ENCODE measurements at regions not wholly inside any gene's neighbourhood (a gene's known extent, or its start where the extent isn't known, plus 50 kb on each side); places are given as distances from the start of the nearest gene placed in this dataset.

DNA sequence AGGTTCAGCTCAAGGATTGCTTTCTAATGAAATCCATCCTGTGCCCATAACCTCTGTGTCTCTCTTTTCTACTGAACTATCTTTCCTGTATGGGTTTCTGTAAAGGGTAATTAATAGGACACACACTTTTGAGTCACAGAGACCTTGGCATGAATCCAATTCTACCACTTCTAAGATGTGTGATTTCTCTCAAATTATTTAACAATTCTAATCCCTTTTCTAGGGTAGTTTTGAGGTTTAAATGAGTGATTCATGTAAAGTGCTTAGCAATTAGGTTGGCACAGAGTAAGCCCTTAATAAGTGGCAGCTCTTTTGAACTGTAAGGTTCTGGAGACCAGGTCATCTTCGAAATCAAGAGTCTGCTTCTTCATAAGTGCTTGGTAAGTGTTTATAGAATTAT is 202.7 kb downstream of the RASSF9 start:
- DNase-seq (ENCODE audit: low read depth in 2 of 2): no peak

DNA sequence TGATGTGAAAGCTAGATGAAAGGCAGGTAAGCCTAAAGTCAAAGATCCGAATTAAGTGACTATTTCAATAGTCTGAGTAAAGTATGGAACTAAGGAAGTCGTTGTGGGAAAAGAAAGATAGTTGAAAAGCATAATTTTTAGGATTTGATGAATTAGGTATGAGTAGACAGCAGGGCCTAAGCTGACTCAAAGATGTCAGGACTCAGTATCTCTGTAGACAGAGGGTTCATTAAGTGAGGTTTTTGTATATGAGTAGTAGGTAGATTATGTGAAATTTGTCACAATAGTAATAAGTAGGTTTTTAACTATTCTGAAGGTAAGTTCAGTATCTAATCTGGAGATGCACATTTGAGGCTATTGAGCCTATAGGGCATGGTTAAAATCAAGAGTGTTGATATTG is 196.4 kb downstream of the RASSF9 start:
- DNase-seq (ENCODE audit: low read depth in 2 of 2): no peak

DNA sequence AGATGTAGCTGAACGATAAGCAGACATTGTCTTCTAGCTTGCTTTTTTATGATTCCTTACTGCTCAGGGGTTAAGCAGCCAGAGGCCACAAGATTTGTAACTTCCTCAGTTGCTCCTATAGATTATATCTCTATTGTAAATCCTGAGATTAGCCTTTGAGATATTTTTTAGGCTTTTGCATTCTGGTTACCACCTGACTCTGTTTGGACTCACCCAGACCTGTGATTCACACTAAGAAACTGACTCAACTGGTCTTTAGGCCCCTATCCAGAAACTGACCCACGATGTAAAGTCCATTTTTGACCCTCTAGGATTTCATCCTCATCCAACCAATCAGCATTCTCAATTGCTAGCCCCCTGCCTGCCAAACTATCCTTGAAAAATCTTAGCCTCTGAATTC is 194.4 kb downstream of the RASSF9 start:
- no peak for DNase-seq (ENCODE audit: low read depth in 2 of 2)

DNA sequence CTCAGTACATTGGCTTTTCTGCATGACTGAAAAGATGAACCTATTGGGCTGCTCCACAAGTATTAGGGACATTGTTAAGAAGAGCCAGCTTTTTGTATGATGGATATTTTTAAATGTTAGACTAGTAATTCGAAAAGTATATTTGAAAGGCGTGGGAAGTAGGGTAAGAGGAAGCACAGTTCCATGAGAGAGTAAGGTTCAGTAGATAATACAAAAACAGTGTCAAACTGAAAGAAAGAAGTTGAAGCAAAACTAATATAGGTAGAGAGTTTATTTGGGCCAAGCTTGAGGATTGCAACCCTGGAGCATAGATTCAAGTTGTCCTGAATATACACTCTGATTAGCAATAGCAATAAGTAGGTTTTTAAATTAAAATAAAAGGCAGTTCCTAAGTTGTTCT is 193.9 kb downstream of the RASSF9 start:
- DNase-seq (ENCODE audit: low read depth in 2 of 2): no peak

DNA sequence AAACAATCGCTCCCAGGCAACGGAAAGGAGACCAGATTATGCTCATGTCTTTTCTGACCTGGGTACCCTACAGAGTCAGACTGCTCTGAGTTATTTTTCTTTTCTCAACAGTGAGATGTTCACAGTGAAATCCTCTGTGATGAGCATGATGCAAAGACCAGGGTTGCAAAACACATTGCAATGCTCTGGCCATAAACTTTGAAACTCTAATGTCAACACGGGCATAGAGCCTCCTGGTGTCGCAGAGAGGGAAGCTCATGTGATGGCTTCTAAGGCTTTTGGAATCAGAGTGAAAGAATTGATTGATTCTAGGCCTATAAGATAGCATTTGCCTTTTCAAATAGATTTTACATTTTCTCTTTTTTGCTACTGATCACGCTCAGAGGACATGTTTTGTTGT is 193.4 kb downstream of the RASSF9 start:
- DNase-seq (ENCODE audit: low read depth in 2 of 2): no peak

DNA sequence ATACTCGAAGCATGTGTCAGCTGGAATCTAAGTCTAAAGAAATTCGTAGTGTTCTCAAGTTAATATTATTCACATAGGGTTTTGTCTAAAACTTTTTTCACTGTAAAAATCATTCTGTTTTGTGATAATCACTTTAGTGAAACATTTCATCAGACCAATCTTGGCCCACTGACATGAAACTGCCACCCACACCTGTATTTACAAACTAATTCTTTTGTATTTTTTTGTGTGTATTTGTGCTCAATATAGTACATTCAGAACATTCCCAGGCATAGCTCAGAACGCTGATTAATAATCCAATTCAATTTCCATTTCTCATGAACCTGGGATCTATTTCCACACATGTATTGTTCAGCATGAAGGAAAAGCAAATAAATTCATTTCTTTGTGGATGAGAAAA is 191.7 kb downstream of the RASSF9 start:
- DNase-seq (ENCODE audit: low read depth in 2 of 2): no peak

DNA sequence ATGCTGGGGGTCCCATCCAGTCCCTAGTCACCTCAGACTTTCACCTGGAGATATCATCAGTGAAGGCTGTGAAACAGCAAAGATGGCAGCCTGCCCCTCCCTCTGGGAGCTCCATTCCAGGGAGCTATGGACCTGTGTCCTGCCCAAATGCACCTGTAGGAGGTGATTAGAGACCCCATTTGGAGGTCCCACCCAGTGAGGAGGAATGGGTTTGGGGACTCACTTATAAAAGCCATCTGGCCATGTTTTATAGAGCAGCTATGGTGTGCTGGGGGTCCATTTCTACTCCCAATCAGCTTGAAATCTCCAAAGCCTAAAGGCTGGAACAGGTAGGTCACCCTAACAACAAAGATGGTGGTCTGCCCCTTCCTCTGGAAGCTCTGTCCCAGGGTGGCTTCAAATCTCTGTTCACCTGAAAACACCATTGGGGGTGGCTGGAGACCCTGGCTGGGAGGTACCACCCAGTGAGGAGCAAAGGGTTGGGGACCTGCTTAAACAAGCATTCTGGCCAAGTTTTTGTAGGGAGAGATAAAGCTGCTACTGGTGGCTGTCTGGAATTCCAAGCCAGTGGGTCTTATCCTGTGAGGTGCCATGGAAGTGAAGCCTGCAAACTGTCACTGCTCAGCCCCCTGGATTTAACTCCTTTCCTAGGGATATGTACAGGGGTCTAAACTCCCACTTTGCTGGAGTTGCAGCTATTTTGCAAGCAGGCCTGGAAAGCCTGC is 182.3 kb downstream of the RASSF9 start:
- DNase-seq (ENCODE audit: low read depth in 2 of 2): no peak

DNA sequence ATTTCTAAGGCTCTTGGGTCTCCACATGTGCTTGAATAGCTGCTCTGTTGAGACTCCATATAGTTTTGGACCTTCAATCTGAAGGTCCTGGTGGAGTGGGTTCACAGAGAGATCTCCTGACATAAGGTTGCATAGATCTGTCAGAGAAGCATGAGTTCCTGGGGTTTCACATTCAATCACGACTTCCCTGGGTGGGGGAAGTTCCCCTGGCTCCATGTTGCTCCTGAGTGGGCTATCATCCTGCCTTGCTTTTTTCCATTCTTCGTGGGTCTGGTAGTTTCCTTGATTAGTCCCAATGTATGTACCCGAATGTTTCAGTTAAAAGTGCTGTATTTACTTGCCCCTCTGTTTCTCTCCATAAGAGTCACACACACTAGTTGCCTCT is 181.8 kb downstream of the RASSF9 start:
- no peak for DNase-seq (ENCODE audit: low read depth in 2 of 2)

DNA sequence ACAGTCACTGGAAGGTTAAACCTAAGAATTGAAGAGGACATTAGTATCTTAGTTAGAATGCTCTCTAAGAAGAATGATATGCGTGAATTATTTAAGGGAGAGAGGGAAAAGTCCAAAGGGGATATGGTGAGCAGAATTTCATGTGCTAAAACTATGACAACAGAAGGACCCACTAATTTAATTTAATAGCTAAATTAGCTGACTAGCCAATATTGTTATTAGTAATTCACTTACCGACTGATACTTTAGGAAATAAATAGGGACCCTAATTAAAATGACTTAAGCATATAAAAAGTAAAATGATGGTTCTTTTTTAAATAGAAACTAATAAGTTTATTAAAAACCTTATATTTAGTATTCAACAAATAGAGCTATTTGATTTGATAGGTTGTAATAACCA is 179.6 kb downstream of the RASSF9 start:
- no peak for DNase-seq (ENCODE audit: low read depth in 2 of 2)

DNA sequence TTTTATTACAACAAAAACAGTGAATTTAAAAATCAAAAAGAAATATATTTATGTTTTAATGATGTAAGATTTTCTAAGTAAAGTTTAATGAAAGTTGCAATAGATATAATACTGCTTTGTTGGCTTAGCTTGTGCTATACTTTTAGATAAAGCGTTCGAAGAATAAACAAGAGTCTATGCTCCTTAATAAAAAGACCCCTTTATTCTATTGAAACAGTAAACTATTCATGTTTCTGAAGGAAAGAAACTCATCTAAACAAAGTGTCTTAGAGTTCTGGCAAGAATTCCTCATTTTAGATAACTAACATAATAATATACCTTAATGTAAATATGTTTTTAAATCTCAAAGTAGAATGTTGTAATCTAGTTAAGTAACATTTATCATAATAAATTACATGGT is 179.0 kb downstream of the RASSF9 start:
- DNase-seq (ENCODE audit: low read depth in 2 of 2): no peak

DNA sequence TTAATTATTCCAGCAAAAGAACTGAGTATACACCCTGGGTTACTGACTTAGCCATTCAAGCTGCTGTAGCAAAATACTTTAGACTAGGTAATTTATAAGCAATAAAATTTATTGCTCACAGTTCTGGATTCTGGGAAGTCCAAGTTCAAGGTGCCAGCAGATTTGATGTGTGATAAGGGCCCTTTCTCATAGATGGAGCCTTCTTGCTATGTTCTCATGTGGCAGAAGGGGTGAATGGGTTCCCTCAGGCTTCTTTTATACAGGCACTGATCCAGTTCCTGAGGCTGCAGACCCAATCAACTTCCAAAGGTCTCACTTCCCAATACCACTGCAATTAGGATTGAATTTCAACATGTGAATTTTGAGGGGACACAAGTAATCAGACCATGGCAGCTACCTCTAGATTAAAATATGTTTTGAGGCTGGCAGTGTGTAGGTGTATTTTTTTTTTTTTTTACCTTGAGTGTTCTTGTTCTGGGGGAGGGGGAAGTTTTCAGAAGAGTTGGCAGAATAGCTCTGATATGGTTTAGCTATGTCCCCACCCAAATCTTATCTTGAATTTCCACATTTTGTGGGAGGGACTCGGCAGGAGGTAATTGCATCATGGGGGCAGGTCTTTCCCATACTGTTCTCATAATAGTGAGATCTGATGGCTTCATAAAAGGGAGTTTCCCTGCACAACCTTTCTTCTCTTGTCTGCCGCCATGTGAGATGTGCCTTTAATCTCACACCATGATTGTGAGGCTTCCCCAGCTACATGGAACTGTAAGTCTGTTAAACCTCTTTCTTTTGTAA is 178.2 kb downstream of the RASSF9 start:
- DNase-seq (ENCODE audit: low read depth in 2 of 2): no peak

DNA sequence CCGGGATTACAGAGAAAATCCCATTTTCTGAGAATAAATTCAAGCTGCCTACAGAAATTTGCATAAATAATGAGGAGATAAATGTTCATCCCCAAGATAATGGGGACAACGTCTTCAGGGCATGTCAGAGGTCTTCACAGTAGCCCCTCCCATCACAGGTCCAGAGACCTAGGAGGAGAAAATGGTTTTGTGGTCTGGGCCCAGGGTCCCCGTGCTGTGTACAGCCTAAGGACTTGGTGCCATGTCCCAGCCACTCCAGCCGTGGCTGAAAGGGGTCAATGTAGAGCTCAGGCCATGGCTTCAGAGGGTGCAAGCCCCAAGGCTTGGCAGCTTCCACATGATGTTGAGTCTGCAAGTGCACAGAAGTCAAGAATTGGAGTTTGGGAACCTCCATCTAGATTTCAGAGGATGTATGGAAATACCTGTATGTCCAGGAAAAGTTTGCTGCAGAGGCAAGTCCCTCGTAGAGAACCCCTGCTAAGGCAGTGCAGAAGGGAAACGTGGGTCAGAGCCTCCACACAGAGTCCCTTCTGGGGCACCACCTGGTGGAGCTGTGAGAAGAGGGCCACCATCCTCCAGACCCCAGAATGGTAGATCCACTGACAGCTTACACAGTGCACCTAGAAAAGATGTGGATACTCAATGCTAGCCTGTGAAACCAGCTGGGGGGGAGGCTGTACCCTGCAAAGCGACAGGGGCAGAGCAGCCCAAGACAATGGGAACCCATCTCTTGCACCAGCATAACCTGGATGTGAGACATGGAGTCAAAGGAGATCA is 176.3 kb downstream of the RASSF9 start:
- no peak for DNase-seq (ENCODE audit: low read depth in 2 of 2)

DNA sequence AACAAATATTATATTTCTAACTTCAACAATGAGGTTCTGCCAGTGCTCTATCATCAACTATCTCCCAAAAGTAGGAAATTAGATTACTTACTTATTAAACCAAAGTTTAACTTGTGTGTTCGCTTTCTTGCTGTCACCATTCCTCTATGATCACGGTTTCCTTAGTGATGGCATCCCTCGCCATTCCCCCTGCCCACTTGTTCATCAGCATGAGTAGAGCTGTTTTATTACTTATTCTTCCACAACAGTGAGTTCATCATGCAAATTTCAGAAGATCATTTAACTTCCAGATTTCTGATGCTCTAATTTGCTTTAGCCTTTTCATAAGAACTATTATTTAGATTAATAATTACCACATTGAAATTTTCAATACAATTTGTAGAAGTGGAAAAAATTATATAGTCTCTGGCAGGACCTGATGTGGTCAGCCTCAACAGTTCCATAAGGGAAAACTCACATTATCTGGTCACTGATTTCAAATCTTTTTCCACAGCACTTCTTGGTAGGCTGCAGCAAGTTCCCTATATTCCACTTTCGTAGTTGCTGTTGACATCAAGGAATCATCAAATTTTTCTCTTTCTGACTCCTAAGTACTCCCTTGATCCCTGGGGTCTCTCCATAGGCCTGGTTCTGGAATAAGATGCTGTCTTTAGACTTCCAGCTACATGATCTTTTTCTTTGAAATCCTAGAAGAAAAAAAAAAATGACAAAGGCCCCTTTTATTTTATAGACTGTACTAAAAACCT is 174.6 kb downstream of the RASSF9 start:
- DNase-seq (ENCODE audit: low read depth in 2 of 2): no peak

DNA sequence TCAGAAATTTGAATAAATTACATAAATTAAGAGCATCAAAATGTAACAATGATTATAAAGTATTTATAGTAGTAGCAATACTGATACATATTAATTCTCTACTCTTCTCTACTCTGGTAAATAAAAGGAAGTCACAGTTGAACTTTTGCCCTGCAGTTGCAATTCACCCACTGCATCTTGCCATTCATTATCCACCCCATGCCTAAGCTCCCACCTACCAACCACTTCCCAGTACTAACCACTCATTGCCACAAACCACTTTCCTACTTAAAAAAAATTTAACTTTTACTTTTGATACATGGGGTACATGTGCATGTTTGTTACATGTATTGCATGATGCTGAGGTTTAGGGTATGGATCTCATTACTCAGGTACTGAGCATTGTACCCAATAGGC is 174.0 kb downstream of the RASSF9 start:
- no peak for DNase-seq (ENCODE audit: low read depth in 2 of 2)

DNA sequence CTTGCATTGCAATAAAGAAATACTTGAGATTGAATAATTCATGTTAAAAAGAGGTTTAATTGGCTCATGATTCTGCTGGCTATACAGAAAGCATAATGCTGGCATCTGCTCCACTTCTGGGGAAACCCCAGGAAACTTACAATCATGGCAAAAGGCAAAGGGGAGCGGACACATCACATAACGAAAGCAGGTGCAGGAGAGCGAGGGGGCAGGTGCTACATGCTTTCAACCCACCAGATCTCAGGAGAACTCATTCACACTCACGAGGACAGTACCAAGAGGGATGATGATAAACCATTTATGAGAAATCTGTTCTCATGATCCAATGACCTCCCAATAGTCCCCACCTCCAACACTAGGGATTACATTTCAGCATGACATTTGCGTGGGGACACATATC is 172.6 kb downstream of the RASSF9 start:
- no peak for DNase-seq (ENCODE audit: low read depth in 2 of 2)

DNA sequence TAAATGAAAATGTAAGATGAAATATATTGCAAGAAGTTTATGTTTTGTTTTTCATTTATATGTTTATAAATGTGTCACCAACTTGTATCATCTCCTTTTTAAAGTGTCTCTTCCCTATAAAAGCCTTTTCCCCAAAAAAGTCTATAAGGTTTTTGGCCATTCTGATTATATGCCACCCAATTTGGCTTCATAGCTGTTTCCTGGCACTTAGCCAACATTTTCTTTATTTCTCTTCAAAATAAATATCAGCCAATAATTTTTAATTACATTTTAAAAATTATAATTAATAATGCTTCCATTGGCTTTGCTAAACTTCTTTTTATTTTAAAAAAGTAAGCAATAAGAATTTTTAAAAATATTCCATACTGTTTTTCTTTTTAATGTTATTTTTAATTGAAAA is 171.8 kb downstream of the RASSF9 start:
- DNase-seq (ENCODE audit: low read depth in 2 of 2): no peak

DNA sequence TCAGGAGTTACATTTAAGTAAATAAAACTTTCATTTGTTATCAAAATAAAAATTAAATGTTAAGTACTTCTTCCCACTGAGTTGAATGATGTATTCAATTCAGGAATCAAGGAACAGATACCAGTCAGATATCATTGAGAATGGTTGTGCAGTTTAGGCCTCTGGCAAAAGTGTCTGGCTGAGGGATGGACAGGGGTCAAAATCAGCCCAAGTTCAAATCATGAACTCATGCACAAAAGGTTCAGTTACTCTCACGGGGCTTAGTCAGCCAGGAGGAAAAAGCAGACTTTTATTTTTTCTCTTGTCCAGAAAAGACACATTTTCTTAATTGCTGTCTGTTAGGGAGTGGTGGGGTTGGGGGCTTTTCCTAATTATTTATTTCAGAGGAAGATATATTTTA is 166.3 kb downstream of the RASSF9 start:
- DNase-seq (ENCODE audit: low read depth in 2 of 2): no peak

DNA sequence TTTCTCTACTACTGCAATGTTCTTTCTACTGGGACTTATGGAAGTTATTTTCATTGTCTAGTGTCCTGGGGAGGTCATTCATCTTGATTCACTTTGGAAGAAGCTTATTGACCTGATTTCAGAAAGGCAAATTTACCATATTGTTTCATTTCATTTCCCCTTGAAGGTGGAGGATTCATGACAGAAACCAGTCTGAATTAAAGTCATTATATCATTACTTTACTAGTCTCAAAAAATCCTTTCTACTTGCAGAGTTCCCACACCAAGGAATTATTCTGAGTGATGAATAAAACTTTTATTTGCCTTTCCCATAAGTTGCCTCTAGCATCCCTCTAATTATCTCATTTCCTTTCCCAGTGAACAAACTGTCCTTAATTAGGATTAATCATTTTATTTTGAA is 163.8 kb downstream of the RASSF9 start:
- DNase-seq (ENCODE audit: low read depth in 2 of 2): no peak

DNA sequence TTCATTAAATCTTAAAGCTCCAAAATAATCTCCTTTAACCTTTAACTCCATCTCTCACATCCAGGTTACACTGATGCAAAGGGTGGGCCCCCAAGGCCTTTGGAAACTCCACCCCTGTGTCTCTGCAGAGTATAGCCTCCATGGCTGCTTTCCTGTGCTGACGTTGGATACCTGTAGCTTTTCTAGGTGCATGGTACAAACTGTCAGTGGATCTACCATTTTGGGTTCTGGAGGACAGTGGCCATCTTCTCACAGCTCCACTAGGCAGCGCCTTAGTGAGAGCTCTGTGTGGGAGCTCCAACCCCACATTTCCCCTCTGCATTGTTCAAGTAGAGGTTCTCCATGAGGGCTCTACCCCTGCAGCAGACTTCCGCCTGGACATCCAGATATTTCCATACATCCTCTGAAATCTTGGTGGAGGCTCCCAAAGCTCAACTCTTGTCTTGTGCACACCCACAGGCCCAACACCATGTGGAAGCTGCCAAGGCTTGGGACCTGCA is 162.2 kb downstream of the RASSF9 start:
- no peak for DNase-seq (ENCODE audit: low read depth in 2 of 2)

DNA sequence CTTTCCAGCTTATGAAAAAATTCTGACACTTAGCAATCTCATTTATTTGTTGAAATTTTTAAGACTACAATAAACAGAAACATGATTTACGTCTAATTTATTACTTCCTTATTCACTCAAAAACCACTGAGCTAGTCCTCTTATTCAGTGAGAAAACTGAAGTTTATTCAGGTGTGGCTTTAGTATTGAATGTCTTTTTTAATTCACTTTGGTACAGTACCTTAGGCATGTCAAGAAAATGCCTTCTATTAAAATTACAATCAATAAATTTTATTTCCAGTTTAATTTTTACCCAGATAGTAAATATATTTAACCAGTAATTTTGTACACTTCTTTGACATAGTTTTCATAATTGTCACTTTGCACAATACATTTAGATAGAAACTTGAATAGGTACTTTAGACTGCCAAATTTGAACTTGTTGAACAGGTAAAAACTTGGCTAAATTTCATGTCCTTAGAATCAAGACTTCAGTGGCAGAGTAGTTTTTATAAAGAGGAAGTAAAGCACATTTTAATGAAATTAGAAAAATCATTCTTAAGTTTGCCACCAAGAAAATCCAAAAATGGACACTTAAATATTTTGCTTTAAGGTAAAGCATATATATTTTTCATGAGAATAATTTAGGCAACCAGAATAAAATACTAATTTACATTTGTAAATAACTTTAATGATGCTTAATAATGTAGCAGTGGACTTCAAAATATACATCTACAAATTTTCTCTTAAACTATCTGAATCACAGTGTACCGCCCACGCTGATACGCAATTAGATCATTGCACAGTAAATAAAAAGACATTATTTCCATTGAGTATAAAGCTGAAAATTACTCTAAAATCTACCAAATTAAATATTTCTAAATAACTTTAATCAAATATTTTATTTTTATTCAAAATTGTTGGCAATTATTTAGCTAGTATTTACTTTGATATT is 159.1 kb downstream of the RASSF9 start:
- no peak for DNase-seq (ENCODE audit: low read depth in 2 of 2)

DNA sequence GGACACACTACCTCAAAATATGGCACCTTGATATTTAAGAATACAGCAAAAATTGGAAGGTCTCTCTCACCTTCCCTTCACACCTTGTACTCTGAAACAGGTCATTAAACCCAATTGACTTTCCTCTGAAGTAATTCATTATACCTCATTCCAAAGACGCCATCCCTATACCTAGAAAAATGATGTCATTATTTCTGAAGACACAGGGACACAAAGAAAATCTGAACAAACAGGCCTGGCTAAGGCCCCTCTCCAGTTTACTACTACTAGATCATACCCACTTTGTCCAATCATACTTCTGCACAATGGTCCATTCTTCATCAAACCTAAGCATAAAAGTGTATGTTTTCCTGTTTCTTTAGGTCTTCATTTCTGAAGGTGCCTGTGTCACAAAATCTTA is 156.9 kb downstream of the RASSF9 start:
- DNase-seq (ENCODE audit: low read depth in 2 of 2): no peak

All from stimulated activated CD8-positive, alpha-beta memory T cell treated with anti-CD3 and anti-CD28 coated beads, Interleukin-7, amount 100 ng/mL, for 4 hours (primary cell).